GM12891 (cell line): ENCODE measurements at regions not wholly inside any gene's neighbourhood (a gene's known extent, or its start where the extent isn't known, plus 50 kb on each side); places are given as distances from the start of the nearest gene placed in this dataset.

Source experiments
- DNase-seq: peaks from one replicate; pipeline ENCODE4 v3.0.0; 2011; ENCODE audit warnings: low spot score; ENCODE audit not compliant: insufficient read length
- FAIRE-seq: peaks from 2 replicates; lab custom pipeline; 2011; peaks lifted over from hg19 to GRCh38; lab: Jason Lieb, UNC
- PAX5 ChIP-seq: IDR thresholded peaks from 2 replicates; pipeline ENCODE4 v1.6.1; 2011; ENCODE audit warnings: low read length, moderate library complexity, mild to moderate bottlenecking; ENCODE audit not compliant: insufficient read depth, severe bottlenecking
- POLR2A ChIP-seq: IDR thresholded peaks from 2 replicates; pipeline ENCODE4 v1.6.1; 2011; ENCODE audit warnings: low read depth, low read length, control low read depth
- POLR2AphosphoS5 ChIP-seq: IDR thresholded peaks from 2 replicates; pipeline ENCODE4 v1.6.1; 2011; ENCODE audit warnings: low read depth, low read length, control low read depth
- POU2F2 ChIP-seq: IDR thresholded peaks from 2 replicates; pipeline ENCODE4 v1.6.1; 2011; ENCODE audit warnings: low read depth, mild to moderate bottlenecking, control low read depth, low read length, moderate library complexity
- SPI1 ChIP-seq: IDR thresholded peaks from 2 replicates; pipeline ENCODE4 v1.6.1; 2011; ENCODE audit warnings: low read depth, low read length, control low read depth
- TAF1 ChIP-seq: IDR thresholded peaks from 2 replicates; pipeline ENCODE4 v1.6.1; 2011; ENCODE audit warnings: low read depth, low read length, control low read depth

DNA sequence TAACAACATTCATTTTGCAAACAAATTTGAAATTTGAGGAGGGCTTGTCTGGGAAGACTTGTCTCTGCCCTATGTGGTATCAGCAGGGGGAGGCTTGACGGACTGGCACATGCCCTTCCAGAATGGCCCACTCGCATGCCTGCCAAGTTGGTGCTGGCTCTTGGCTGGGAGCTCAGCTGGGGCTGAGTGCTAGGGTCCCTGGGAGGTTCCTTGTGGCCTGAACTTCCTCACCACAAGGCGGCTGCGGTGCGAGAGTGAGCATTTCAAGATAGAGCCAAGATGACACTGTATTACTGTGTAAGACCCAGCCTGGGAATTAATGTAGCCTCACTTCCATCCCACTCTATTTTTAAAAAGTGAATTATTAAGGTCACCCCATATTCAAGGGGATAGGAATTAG is 271.6 kb upstream of the PLEKHG7 start:
- FAIRE-seq (peak; percentile 81), DNase-seq (peak; percentile 27)
- TF ChIP-seq TAF1, result no peak
- TF ChIP-seq PAX5, result no peak
- TF ChIP-seq POLR2A, result no peak
- TF ChIP-seq POU2F2, result no peak
- no peak for TF ChIP-seq SPI1
- TF ChIP-seq POLR2AphosphoS5, result no peak

DNA sequence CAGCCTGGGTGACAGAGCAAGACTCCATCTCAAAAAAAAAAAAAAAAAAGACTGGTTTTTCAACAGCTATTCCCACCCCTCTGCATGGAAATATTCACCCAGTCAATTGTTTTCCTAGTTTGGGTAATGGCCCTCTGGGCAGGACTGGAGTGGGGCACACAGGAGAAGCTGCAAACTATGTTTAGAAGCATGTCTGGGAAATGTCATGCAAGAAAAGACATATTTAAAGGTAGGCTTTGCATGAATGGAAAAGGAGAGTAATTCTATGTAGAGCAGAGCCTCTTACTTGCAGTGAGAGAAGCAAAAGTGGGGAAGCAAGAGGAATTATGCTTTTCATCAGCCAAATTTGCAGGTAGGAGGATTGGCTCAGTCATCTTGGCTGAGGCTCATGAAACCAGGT is 276.5 kb upstream of the PLEKHG7 start:
- TF ChIP-seq PAX5 (no peak), SPI1 (no peak), POLR2AphosphoS5 (no peak), POLR2A (no peak), TAF1 (no peak), POU2F2 (no peak)
- no peak for FAIRE-seq
- no peak for DNase-seq

DNA sequence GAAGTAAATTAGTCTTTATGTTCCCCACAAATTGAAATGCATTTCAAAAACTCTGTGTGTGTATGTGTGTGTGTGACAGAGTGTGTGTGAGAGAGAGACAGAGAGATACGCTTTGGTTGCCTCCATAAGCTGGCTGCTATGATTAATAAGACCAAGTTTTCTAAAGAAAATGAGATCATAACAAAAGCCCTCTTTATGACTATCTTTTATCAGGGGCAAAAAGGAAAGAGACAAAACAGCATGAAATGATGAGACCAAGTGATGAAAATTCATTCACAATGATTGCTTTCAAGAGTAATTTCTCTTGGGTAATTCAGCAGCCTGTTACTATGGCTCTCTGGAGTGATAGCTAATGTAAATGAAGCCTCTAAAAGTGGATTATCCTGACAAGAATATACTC is 277.6 kb upstream of the PLEKHG7 start:
- no peak for FAIRE-seq
- TF ChIP-seq POU2F2 (no peak), POLR2AphosphoS5 (no peak), POLR2A (no peak), TAF1 (no peak), PAX5 (no peak), SPI1 (no peak)
- no peak for DNase-seq

DNA sequence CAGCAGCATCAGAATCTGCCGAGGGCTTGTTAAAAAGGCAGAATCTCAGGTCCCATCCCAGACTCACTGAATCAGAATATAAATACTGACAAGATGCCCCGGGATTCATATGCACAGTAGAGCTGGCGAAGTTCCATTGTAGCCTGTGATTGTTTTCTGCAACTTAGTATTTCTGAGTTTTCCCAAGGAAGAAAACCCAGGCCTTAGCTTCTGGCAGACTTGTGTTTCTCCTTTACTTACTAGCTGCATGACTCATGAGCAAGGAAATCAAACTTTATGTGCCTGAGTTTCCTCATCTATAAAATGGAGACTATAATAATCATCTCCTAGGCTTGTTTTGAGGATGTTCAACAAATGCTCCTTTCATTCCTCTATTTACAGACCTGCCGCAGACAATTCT is 278.5 kb upstream of the PLEKHG7 start:
- TF ChIP-seq POU2F2, result no peak
- TF ChIP-seq SPI1, result no peak
- TF ChIP-seq PAX5, result no peak
- TF ChIP-seq POLR2AphosphoS5, result no peak
- TF ChIP-seq POLR2A, result no peak
- TF ChIP-seq TAF1, result no peak
- no peak for DNase-seq
- no peak for FAIRE-seq

DNA sequence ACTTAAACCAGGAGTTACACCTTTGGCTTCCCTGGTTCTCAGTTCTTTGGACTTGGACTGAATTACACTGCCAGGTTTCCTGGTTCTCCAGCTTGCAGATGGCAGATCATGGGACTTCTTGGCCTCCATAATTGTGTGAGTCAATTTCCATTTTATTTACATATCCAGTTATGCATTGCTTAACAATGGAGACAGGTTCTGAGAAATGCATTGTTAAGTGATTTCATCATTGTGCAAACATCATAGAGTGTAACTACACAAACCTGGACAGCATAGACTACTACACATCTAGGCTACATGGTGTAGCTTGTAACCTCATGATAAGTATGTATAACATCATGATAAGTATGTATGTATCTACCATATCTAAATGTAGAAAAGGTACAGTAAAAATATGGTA is 276.1 kb upstream of the BTG1 start:
- TF ChIP-seq TAF1, result no peak
- no peak for DNase-seq
- peak; percentile 63 for FAIRE-seq

DNA sequence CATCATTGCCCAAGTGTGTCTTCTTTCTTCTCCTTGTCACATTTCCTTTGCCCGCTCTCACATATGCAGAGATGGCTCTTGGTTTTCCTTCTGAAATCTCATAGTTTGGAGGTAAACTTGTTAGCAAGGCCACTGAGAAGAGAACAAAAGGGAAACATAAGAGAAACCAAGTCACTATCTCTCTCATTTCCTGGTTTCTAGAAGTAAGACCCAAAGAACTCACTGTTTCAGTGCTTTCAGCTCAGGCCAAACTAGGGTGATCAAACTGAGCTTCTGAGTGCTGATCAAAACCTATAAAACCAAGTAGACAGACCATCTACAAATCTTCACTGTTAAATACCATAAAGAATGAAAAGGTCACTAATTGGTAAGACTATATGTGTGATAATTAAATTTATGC is 275.4 kb upstream of the BTG1 start:
- DNase-seq (no peak), FAIRE-seq (no peak)
- TF ChIP-seq TAF1 (no peak), SPI1 (no peak), PAX5 (no peak), POLR2A (no peak), POU2F2 (no peak), POLR2AphosphoS5 (no peak)

DNA sequence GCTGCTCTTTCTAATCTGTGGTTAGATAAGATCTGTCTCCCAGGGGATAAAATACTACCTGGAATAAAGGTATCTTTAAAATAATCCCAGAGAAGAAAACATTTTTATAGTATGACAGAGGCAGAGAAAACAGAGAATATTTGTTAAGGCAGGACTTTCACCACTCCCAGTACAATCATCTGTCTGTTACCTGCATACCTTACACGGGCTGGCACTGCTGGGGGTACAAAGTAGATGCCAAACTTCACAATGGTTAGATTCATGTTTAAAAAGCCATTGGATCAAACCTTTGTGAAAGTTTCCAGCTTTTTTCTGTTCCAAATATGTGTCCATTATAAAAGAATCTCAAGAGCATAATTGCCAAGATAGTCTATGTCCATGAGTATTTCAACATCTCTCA is 273.6 kb upstream of the BTG1 start:
- DNase-seq (no peak), FAIRE-seq (peak; percentile 13)
- no peak for TF ChIP-seq POLR2A
- no peak for TF ChIP-seq PAX5
- no peak for TF ChIP-seq SPI1
- no peak for TF ChIP-seq POU2F2
- no peak for TF ChIP-seq POLR2AphosphoS5
- no peak for TF ChIP-seq TAF1

DNA sequence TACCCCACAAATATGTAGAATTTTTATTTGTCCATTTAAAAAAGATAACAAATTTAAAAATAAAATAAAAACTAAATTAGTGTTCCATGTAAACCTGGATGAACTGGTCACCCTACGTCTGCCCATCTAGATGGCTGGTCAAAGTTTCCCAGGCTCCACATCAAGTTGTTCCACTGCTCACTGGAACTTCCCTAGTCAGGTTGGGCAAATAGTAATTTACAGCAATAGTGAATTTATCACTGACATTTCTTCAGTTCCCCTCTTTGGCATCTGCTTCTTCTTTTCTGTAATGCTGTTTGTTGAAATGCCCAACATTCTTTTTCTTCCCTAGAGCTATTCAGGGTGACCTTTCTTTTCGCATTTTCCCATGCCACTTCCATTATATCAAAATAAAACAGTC is 272.7 kb upstream of the BTG1 start:
- FAIRE-seq (no peak), DNase-seq (no peak)
- TF ChIP-seq TAF1 (no peak), POU2F2 (no peak), PAX5 (no peak), POLR2AphosphoS5 (no peak), POLR2A (no peak), SPI1 (no peak)

DNA sequence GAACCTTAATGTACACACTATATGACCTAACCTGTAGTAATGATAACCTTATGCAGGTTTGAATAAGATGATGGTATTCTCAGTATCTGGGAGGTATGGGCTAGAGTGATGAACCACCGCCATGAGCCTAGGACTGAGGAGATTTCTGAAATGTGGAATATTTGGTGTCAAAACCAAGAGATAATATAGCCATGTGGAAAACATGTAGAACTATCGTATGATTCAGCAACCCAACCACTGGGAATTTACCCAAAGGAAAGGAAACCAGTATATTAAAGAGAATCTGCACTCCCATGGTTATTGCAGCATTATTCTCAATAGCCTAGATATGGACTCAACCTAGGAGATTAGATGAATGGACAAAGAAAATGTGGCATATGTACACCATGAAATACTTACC is 271.7 kb upstream of the BTG1 start:
- TF ChIP-seq POLR2AphosphoS5 (no peak), POLR2A (no peak), SPI1 (no peak), PAX5 (no peak), TAF1 (no peak), POU2F2 (no peak)
- DNase-seq, result no peak
- FAIRE-seq, result no peak

DNA sequence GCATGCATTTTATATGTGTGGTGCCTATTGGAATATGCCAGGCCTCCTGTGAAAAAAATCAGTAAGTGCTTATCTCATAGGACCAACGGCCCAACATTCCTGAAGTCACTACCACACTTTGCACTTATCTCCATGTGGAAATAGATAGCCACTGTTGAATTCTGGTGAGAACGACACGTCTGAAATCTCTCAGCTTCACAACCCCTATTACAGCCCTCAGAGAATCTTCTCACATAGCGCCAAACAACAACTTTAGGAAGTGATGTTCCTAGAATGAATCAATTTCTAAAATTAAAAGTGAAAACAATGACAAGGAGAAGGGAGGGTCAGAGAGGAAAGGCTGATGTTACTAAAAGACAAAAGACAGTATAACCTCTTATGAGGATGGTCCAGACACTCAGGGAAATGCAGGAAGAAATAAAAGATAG is 270.8 kb upstream of the BTG1 start:
- TF ChIP-seq PAX5, result no peak
- FAIRE-seq (no peak), DNase-seq (no peak)
